ENCODE measurements at regions not wholly inside any gene's neighbourhood (a gene's known extent, or its start where the extent isn't known, plus 50 kb on each side); places are given as distances from the start of the nearest gene placed in this dataset.
"Not testable (repeated sequence)": the region's sequence is repeated elsewhere in the genome, so short reads cannot be mapped to it uniquely, and the experiment has no call there.

- no peak for DNase-seq (ENCODE audit: low spot score)
Measured at GRCh38 chr1:101152633-101153032, 84.2 kb upstream of the S1PR1 start.

- DNase-seq (ENCODE audit: low spot score) = no peak
Measured at GRCh38 chr1:101151286-101151685, 85.5 kb upstream of the S1PR1 start.

GRCh38 chr1:101150670-101151069, 86.1 kb upstream of the S1PR1 start:
- no peak for DNase-seq (ENCODE audit: low spot score)

DNA sequence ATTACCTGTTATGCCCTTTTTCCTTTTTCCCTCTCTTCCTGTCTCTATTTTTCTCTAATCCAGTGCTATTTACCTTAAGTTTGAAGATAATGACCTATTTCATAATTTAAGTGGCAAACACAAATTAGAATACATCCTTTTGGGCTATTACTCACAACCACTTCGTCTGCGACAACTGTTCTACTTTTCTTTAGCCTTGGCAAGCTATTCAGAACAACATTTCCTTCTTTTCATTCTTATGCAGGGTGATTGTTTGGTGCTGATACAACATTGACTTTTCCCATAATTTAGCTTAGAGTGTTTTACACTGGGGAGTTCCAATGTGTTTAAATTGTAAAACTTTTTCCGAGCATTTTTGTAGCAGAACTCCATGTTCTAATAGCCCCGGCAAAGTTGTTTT, 86.6 kb upstream of the S1PR1 start:
- no peak for DNase-seq (ENCODE audit: low spot score)

DNA sequence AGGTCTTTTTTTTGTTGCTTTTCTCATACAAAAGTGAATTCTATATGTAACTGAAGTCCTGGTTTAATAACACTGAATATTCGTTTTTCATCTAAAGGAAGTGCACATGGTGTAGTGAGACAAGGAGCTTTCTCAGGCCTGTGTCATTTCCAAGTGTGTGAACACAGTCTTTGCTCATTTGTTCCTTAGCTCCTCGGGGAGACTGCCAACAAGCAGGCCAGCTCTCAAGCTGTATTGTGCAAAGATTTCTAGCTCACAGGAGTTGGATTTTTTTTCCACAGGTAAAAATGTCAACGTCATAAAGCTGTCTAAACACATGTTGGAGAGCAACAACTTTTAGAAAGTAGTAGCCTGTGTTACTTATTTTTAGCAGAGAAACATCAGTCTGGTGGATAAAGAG, 87.8 kb upstream of the S1PR1 start:
- DNase-seq (ENCODE audit: low spot score) = no peak

- DNase-seq (ENCODE audit: low spot score) = no peak
Measured at GRCh38 chr1:101147381-101147780, 89.4 kb upstream of the S1PR1 start.

GRCh38 chr1:101145449-101145820, 91.4 kb upstream of the S1PR1 start:
- no peak for DNase-seq (ENCODE audit: low spot score)

DNA sequence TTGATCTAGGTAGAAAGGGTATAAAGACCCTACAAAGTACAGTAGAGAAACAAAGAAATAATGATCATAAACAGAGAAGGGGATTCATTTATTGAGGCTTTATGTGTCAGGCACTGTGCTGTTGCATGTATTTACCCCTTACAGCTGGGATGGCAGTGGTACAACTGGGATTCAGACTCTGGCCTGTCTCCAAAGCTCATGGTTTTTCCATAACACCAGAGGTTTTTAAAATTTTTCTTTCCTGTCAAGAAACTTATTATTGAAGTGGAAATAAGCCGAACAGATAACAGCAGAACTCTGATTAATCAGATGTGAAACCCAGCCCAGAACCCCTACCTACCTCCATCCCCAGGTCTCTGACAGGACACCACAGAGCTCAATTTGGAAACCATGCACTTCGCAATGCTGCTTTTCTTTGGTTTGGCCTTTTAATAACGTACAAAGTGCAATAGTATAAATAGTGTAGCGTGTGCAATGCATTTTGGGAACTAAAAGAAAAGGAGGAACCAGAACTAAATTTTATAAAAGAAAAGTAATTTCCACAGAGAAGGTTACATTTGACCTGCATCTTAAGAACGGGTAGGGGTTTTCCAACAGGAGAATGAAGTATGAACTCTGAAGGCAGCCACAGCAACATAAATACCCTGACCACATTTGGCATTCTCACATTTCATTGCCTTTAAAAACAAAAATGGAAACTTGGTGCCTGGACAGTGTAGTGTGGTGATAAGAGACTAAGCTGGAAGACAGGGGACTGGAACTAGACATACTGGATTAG, 92.0 kb upstream of the S1PR1 start:
- DNase-seq (ENCODE audit: low spot score) = no peak

DNA sequence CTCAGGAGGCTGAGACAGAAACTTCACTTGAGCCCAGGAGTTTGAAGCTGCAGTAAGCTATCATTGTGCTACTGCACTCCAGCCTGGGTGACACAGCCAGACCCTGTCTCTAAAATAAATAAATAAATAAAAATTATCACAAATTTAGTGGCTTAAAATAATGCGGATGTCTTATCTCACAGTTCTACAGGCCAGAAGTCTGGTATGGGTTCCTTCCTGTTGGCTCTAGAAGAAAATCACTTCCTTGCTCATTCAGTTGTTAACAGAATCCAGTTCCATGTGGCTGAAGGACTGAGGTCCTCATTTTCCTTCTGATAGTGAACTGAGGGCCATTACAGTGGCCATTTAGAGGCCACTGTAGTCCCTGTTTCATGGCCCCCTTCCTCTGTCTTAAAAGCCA, 94.6 kb upstream of the S1PR1 start:
- no peak for DNase-seq (ENCODE audit: low spot score)

- DNase-seq (ENCODE audit: low spot score) = no peak
Measured at GRCh38 chr1:101141376-101141775, 95.4 kb upstream of the S1PR1 start.

- DNase-seq (ENCODE audit: low spot score) = no peak
Measured at GRCh38 chr1:101139821-101140718, 96.7 kb upstream of the S1PR1 start.

DNA sequence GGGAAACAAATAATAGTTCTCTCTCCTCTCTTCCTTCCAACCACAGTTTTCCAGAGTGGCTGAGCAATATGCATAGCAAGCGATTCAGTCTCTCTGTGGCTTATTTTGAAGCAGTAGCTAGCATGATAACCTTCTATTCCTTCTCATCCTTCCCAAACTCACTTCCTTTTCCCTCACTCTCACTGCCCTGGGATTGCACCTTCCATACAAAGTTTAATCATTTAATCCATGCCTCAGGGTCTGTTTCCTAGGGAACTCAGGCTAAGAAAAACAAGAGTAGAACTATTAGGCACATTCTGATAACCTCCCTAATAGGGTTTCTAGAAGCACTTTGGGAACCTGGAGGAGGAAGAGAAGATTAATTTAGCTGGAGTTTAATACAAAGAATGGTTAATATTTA, 97.7 kb upstream of the S1PR1 start:
- no peak for DNase-seq (ENCODE audit: low spot score)

GRCh38 chr1:101137144-101138126, 99.4 kb upstream of the S1PR1 start:
- DNase-seq (ENCODE audit: low spot score) = no peak

- no peak for DNase-seq (ENCODE audit: low spot score)
Measured at GRCh38 chr1:101136739-101137138, 100.1 kb upstream of the S1PR1 start.

DNA sequence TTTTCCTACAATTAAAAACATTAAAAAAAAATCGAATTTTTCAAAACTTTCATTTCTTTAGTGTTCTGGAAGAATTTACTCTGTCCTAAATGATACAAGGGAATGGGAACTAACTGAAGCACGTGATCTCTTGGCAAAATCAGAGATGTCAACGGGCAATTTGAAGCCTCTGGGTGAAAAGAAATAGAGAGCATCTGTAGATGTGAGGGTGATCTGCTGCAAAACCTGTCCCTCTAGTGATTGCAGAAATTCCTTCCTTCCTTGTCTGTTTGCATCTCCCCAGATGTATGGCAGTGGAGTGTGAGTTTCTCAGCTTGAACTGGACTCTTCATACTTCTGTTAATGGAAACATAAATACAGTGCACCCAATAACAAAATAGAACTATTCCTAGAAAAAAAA, 100.5 kb upstream of the S1PR1 start:
- DNase-seq (ENCODE audit: low spot score) = no peak

- DNase-seq (ENCODE audit: low spot score) = no peak
Measured at GRCh38 chr1:101135526-101135925, 101.3 kb upstream of the S1PR1 start.

- no peak for DNase-seq (ENCODE audit: low spot score)
Measured at GRCh38 chr1:101131239-101131843, 105.5 kb upstream of the S1PR1 start.

DNA sequence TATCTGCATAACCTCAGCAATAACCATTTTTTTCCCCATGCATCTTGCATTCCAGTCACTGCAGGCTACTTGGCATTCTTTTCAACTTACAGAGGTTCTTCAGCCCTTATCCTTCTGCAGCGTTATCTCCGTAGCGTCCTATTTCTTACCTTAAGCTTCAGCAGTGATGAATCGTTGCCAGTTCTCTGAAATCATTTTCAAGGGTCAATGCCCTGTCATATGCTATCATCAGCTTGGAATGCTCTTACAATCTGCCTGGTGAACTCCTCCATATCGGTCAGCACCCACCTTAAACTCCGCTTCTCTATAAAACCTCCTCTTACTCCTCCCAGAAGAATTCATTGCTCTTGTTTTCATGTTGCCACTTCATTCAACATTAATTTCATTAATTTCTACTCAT, 105.1 kb upstream of the DPH5 start:
- no peak for DNase-seq (ENCODE audit: low spot score)

GRCh38 chr1:101128846-101129245, 103.3 kb upstream of the DPH5 start:
- DNase-seq (ENCODE audit: low spot score) = no peak

GRCh38 chr1:101128211-101128727, 102.7 kb upstream of the DPH5 start:
- no peak for DNase-seq (ENCODE audit: low spot score)

- DNase-seq (ENCODE audit: low spot score) = no peak
Measured at GRCh38 chr1:101124405-101124804, 98.8 kb upstream of the DPH5 start.

GRCh38 chr1:101123904-101124303, 98.3 kb upstream of the DPH5 start:
- DNase-seq (ENCODE audit: low spot score) = not testable (repeated sequence)
